Activated naive CD4-positive, alpha-beta T cell treated with anti-CD3 and anti-CD28 coated beads, Interleukin-2, amount 50 U/mL, for 24 hours (primary cell): ENCODE measurements at regions not wholly inside any gene's neighbourhood (a gene's known extent, or its start where the extent isn't known, plus 50 kb on each side); places are given as distances from the start of the nearest gene placed in this dataset.

Source experiments
- H3K27ac Mint-ChIP-seq: one replicate; pipeline ENCODE4 v1.8.0; 2021; ENCODE audit warnings: mild to moderate bottlenecking, mixed read lengths
- H3K27me3 Mint-ChIP-seq: one replicate; pipeline ENCODE4 v1.8.0; 2021; ENCODE audit warnings: mixed read lengths
- H3K36me3 Mint-ChIP-seq: one replicate; pipeline ENCODE4 v1.8.0; 2021; ENCODE audit warnings: mixed read lengths
- H3K4me1 Mint-ChIP-seq: one replicate; pipeline ENCODE4 v1.8.0; 2021; ENCODE audit warnings: mixed read lengths
- H3K4me3 Mint-ChIP-seq: one replicate; pipeline ENCODE4 v1.8.0; 2021; ENCODE audit warnings: mild to moderate bottlenecking, mixed read lengths
- H3K9me3 Mint-ChIP-seq: one replicate; pipeline ENCODE4 v1.8.0; 2021; ENCODE audit warnings: mixed read lengths

DNA sequence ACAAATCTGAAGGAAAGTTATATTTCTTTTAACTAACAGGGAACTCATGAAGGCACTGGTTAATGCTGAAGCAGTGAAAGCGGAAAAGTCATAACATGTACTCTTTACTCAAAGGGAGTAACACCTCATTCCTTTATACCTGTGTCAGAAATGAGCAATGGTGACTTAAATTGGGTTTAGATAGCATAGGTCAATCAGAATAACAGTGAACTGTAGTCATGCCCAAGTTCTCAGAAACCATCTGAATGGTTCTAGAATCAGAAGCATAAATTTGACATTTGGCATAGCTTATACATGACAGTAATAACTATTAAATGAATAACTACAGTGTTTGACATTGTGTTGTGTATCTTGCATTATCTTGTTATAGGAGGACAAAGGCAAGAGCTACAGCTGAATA is 382.0 kb downstream of the NUF2 start:
- no peaks in the 10 kb centered on the region for H3K4me1 Mint-ChIP-seq
- H3K4me3 Mint-ChIP-seq, result no peak overlapping the region
- H3K36me3 Mint-ChIP-seq, result no peaks in the 10 kb centered on the region
- no peaks in the 10 kb centered on the region for H3K27me3 Mint-ChIP-seq
- H3K27ac Mint-ChIP-seq, result no peak overlapping the region
- no peaks in the 10 kb centered on the region for H3K9me3 Mint-ChIP-seq

DNA sequence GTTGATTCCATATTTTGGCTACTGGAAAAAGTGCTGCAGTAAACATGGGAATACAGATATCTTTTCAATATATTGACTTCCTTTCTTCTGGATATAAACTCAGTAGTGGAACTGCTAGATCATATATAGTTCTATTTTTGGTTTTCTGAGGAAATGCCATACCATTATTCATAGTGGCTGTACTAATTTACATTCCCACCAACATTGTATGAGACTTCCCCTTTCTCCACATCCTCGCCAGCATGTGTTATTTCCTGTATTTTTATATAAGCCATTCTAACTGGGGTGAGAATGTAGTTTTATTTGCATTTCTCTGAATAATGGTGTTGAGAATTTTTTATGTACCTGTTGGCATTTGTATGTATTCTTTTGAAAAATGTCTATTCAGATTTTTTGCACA is 385.2 kb downstream of the NUF2 start:
- no peaks in the 10 kb centered on the region for H3K27me3 Mint-ChIP-seq
- H3K9me3 Mint-ChIP-seq, result peaks cover 2% of the 10 kb centered on the region
- H3K4me1 Mint-ChIP-seq, result no peaks in the 10 kb centered on the region
- H3K36me3 Mint-ChIP-seq, result no peaks in the 10 kb centered on the region
- H3K4me3 Mint-ChIP-seq, result no peak overlapping the region
- no peak overlapping the region for H3K27ac Mint-ChIP-seq

DNA sequence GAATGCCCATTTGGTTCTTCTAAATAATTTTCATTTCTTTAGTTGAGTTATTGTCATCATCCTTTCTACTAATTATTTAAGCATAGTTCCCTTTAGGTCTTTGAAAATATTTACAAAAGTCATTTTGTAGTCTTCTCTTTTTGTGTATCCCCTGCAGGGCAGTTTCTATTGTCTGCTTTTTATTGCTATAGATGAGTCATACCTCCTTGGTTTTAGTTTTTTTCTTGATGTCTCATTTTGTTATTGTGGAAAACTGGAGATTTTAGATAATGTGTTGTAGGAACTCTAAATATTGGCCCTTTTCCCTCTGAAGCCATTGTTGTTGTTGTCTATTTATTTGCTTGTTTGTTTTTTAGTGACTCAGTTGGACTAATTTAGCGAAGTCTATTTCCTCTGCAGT is 387.9 kb downstream of the NUF2 start:
- no peaks in the 10 kb centered on the region for H3K27me3 Mint-ChIP-seq
- H3K36me3 Mint-ChIP-seq, result no peaks in the 10 kb centered on the region
- H3K4me1 Mint-ChIP-seq, result no peaks in the 10 kb centered on the region
- peaks cover 11% of the 10 kb centered on the region for H3K9me3 Mint-ChIP-seq
- H3K27ac Mint-ChIP-seq, result no peak overlapping the region
- no peak overlapping the region for H3K4me3 Mint-ChIP-seq

DNA sequence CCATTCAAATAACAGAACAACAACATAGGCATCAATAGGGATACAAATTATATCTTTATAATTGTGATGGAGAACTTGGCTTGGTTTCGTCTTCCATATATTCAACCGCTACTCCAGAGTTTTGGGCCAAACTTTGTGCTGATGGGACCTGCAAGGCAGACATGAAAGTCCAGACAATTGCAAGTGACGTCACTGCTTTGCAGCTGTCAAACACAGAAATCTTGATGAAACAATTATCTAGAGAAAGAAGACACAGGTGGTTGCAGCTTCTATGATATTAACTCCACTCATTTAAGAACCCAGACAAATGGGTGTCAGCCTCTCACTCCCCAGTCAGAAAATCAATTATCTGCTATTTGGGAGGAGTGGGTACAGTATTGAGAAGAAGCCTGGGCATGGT is 390.6 kb downstream of the NUF2 start:
- H3K27me3 Mint-ChIP-seq, result no peaks in the 10 kb centered on the region
- no peak overlapping the region for H3K27ac Mint-ChIP-seq
- no peaks in the 10 kb centered on the region for H3K36me3 Mint-ChIP-seq
- peaks cover 12% of the 10 kb centered on the region for H3K9me3 Mint-ChIP-seq
- H3K4me3 Mint-ChIP-seq, result no peak overlapping the region
- no peaks in the 10 kb centered on the region for H3K4me1 Mint-ChIP-seq

DNA sequence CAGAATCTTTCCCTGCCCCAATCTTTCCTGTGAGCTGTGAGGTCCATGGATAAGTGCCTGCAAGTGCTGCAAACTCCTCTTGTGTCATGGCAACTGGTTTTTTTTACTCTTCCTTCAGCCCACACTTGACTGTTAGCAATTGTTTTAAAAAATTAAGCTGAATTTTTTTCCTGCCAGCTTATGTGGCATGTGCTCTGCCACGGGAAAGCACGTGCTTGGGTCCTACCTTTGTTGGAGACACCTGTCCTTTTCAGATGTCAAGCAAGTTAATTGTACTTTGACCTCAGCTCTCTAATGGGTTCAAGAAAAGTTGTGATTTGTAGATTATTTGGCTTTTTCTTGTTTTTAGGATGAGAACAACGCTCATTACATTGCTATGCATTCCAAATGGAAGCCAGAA is 398.5 kb downstream of the NUF2 start:
- Mint-ChIP-seq H3K9me3 (peaks cover 19% of the 10 kb centered on the region), H3K4me1 (no peaks in the 10 kb centered on the region), H3K27ac (no peak overlapping the region), H3K27me3 (no peaks in the 10 kb centered on the region), H3K4me3 (no peak overlapping the region), H3K36me3 (peaks cover 2% of the 10 kb centered on the region)

DNA sequence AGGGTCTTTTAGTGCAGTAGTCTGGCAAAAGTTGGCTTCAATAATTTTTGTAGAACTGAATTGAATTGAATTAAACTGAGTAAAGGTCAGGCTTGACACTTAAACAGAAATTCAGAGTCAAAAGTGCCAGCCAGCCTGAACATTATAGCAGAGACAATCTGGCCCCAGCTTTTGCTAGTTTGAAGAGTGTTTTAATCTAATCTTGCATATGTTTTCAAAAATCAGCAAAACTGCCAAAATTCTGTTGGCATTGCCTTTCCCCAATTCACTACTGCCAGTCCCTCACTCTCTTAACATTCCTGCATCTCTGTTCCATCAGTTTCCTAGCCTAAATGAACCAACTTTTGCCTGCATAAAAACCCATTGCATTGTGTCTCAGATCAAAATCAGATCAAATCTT is 403.8 kb downstream of the NUF2 start:
- Mint-ChIP-seq H3K4me3 (no peak overlapping the region), H3K27me3 (no peaks in the 10 kb centered on the region), H3K4me1 (no peaks in the 10 kb centered on the region), H3K36me3 (no peaks in the 10 kb centered on the region), H3K9me3 (peaks cover 6% of the 10 kb centered on the region), H3K27ac (no peak overlapping the region)

DNA sequence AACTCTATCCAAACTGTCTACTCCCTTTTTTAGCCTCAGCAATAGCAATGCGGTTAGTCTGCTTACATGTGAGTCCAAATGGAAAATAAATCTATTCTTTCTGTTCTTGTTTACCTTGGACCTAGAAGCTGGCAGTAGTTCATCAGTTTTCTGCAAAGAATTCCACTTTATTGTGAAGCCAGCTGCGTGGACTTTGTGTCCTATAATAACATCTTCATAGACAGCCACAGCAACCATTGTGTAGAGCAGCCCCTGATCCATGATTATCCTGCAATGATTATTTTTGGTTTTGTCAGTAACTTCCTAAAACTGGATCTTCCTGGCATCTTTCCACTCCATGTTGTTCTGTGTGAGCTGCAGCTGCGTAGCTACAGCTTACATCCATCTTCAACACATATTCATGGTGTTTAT is 408.7 kb downstream of the NUF2 start:
- no peaks in the 10 kb centered on the region for H3K4me1 Mint-ChIP-seq
- H3K27me3 Mint-ChIP-seq, result no peaks in the 10 kb centered on the region
- H3K4me3 Mint-ChIP-seq, result no peak overlapping the region
- no peaks in the 10 kb centered on the region for H3K9me3 Mint-ChIP-seq
- no peak overlapping the region for H3K27ac Mint-ChIP-seq
- H3K36me3 Mint-ChIP-seq, result no peaks in the 10 kb centered on the region

DNA sequence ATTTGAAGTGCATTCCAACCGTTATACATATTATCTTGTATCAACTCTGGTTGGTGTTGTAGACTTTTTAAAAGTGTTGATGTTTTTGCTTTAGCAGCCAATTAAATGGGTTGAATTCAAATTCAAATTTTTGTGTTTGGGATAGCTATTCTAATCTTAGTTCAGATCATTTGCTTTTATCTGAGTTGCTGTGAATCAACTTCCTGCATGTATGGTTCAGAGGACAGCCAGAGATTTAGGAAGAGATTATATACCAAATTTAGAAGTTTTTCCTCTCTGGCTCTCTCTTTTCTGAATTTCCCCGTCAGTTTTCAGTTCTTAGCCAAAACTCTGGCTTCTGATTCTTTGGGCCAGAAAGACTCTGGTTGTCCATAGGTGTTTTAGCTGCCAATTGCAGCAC is 415.5 kb downstream of the NUF2 start:
- H3K4me1 Mint-ChIP-seq, result no peaks in the 10 kb centered on the region

DNA sequence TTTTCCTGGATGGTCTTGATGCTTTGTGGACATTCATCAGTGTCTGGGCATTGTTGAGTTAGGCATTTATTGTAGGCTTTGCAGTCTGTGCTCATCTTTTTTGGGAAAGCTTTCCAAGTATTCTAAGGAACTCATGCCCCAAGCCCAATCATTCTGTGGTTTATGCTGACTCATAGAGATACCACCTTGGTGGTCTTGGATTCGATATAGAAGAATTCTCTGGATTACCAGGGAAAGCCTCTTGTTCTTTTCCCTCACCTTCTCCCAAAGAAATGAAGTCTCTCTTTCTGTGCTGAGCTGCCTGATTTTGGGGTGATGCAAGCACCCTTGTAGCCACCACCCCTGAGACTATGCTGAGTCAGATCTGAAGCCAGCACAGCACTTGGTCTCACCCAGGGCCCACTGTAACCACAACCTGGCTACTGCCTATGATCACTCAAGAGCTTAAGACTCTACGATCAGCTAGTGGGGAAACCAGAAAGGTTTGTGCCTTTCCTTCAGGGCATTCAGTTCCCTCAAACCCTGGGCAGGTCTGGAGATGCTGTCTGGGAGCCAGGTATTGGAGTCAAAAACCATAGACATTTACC is 422.6 kb downstream of the NUF2 start:
- Mint-ChIP-seq H3K27ac (no peak overlapping the region), H3K4me3 (no peak overlapping the region), H3K27me3 (peaks cover 1% of the 10 kb centered on the region), H3K4me1 (no peaks in the 10 kb centered on the region), H3K36me3 (no peaks in the 10 kb centered on the region), H3K9me3 (peaks cover 23% of the 10 kb centered on the region)

More for the DNA sequence above, 415.5 kb downstream of the NUF2 start:
- Mint-ChIP-seq H3K27ac (no peak overlapping the region), H3K27me3 (no peaks in the 10 kb centered on the region), H3K9me3 (peaks cover 5% of the 10 kb centered on the region), H3K4me3 (no peak overlapping the region), H3K36me3 (no peaks in the 10 kb centered on the region)

DNA sequence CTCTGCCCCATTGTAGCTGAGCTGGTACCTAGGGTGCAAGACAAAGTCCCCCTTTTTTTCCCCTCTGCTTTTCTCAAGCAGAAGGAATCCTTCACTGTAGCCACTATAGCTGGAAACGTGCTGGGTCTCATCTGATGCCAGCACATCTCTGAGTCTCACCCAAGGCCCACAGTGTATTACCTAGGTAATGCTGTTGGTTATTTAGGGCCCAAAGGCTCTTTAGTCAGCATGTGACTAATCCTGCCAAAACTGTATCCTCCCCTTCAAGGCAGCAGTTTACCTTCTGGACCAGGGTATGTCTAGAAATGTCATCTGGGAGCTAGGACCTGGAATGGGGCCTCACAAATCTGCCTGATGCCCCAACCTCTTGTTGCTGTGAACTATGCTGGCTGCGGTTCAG is 423.4 kb downstream of the NUF2 start:
- H3K4me3 Mint-ChIP-seq, result no peak overlapping the region
- no peaks in the 10 kb centered on the region for H3K4me1 Mint-ChIP-seq
- H3K36me3 Mint-ChIP-seq, result no peaks in the 10 kb centered on the region
- H3K27me3 Mint-ChIP-seq, result peaks cover 1% of the 10 kb centered on the region
- peaks cover 23% of the 10 kb centered on the region for H3K9me3 Mint-ChIP-seq
- H3K27ac Mint-ChIP-seq, result no peak overlapping the region

DNA sequence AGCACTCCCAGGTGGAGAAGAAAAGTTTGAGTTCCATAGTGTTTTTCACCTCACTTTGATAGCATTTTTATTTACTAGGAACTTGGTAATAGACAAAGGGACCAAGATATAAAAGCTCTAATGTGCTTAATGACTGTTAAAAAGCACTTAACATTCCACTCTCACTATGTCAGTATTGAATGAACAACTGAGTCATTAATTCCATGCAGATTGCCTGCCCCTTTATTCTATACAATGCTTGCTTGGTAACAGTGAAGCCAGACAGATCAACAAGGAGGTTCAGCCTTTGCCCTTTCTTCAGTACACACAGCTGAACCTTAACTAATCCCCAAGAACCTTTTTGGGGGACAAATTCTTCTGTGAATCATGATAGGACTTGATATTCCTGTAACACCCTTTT is 425.5 kb downstream of the NUF2 start:
- no peak overlapping the region for H3K4me3 Mint-ChIP-seq
- no peaks in the 10 kb centered on the region for H3K36me3 Mint-ChIP-seq
- H3K27ac Mint-ChIP-seq, result no peak overlapping the region

DNA sequence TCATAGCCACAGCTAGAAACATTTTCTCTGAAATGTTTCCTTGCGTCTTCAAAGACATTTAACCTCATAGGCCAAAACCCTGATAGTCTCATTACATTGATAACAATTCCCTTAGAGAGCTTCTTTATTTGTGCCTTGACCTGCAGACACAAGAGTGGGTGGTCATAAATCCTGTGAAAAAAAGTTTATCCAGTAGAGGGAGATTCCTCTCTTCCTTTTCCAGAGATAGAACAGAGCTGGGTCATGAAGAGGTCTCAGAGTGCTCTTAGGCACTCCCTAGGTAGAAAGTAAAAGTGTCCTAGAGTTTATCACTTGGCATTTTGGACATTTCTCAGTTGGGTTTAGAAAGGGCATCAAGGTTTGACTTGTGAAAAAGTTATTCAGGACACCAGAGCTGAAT is 426.1 kb downstream of the NUF2 start:
- no peaks in the 10 kb centered on the region for H3K4me1 Mint-ChIP-seq
- peaks cover 1% of the 10 kb centered on the region for H3K27me3 Mint-ChIP-seq
- no peaks in the 10 kb centered on the region for H3K36me3 Mint-ChIP-seq
- H3K4me3 Mint-ChIP-seq, result no peak overlapping the region
- H3K27ac Mint-ChIP-seq, result no peak overlapping the region
- H3K9me3 Mint-ChIP-seq, result peaks cover 18% of the 10 kb centered on the region

More for the DNA sequence above, 425.5 kb downstream of the NUF2 start:
- Mint-ChIP-seq H3K9me3 (peaks cover 23% of the 10 kb centered on the region), H3K4me1 (no peaks in the 10 kb centered on the region), H3K27me3 (peaks cover 1% of the 10 kb centered on the region)

DNA sequence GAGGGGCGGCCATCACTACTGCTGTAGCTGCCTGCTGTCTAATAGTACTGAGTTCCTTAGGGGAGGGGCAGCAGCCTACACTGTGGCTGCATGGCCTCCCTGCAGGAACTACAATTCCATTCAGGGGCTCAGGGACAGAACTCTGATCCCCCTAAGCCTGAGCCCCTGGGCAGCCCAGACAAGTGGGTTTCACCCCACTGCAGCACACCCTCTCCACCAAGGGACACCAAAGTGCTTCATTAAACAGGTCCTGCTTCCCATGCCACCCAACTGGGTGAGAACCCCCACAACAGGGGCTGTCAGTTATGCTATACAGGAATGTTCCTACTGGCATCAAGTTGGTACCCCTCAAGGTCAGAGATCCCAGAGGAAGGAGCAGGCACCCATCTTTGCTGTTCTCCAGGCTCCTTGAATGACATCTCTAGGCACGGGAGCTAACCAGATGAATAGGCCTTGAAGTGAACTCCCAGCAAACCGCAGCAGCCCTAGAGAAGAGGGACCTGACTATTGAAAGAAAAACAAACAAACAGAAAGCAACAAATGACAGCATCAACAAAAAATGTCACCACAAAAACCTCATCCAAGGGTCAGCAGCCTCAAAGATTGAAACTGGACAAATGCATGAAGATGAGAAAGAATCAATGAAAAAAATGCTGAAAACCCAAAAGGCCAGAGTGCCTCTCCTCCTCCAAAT is 437.4 kb downstream of the NUF2 start:
- Mint-ChIP-seq H3K9me3 (peaks cover 17% of the 10 kb centered on the region), H3K27me3 (no peaks in the 10 kb centered on the region), H3K36me3 (no peaks in the 10 kb centered on the region), H3K4me1 (no peaks in the 10 kb centered on the region), H3K27ac (no peak overlapping the region), H3K4me3 (no peak overlapping the region)

DNA sequence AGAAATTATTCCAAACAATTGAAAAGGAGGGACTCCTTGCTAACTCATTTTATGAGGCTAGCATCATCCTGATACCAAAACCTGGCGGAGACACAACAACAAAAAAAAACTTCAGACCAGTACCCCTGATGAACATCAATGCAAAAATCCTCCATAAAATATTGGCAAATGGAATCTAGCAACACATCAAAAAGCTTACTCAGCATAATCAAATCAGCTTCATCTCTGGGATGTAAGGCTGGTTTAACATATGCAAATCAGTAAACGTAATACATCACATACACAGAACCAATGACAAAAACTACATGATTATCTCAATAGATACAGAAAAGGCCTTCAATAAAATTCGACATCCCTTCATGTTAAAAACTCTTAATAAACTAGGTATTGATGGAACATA is 440.1 kb downstream of the NUF2 start:
- Mint-ChIP-seq H3K4me3 (no peak overlapping the region), H3K27ac (no peak overlapping the region), H3K9me3 (peaks cover 13% of the 10 kb centered on the region), H3K27me3 (no peaks in the 10 kb centered on the region), H3K4me1 (no peaks in the 10 kb centered on the region), H3K36me3 (no peaks in the 10 kb centered on the region)

DNA sequence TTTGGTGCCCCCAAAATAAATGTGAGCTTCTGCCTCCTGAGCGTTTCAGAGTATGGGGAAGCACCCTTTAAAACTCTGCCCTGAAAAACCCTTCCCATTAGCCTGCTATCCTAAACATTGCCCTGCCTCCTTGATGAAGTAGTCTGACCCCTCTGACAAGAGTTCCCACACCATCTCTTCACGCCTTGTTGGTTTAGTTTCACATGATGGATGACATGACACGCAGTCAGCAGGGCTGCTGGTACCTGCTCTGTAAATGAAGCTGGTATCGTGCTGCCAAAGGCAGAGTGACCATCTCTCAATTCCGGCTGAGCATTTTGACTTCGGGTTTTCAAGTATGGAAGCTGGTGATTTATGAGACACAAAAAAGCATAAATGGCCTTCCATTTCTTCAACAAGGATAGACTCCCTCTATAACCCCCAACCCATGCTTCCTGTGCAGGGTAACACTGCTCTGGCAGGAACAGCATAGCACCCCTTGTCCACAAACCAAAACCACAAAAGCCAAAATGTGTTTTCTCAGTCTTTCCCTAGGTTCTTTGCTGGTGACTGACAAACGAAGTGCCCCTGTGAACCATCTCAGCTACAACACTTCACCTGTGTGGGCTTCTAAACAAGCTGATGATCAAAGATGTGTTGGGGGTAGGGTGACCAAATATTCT is 444.6 kb downstream of the NUF2 start:
- H3K27ac Mint-ChIP-seq, result no peak overlapping the region
- H3K9me3 Mint-ChIP-seq, result peaks cover 7% of the 10 kb centered on the region
- no peaks in the 10 kb centered on the region for H3K4me1 Mint-ChIP-seq
- no peak overlapping the region for H3K4me3 Mint-ChIP-seq
- H3K36me3 Mint-ChIP-seq, result no peaks in the 10 kb centered on the region
- no peaks in the 10 kb centered on the region for H3K27me3 Mint-ChIP-seq

DNA sequence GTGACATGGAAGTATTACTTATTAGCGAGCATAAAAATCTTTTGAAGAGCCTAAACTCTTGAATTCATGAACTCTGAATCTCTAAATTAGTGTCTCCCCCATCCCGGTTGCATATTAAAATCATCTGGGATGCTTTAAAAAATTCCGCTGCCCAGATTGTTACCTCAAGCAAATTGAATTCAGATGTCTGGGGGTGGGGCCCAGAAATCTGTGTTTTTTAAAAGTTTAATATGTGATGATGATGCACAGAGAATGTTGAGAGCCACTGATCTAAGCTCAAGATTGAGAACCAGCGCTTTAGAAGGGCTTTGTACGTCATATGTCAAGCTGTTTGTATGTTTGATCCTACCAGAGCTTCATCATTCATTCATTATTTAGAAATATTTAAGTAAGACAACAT is 446.8 kb downstream of the NUF2 start:
- H3K4me3 Mint-ChIP-seq, result no peak overlapping the region
- H3K4me1 Mint-ChIP-seq, result no peaks in the 10 kb centered on the region

More for the DNA sequence above, 446.8 kb downstream of the NUF2 start:
- Mint-ChIP-seq H3K27me3 (no peaks in the 10 kb centered on the region), H3K9me3 (peaks cover under 1% of the 10 kb centered on the region), H3K36me3 (no peaks in the 10 kb centered on the region), H3K27ac (no peak overlapping the region)
